GM12864 (cell line): ENCODE measurements at regions not wholly inside any gene's neighbourhood (a gene's known extent, or its start where the extent isn't known, plus 50 kb on each side); places are given as distances from the start of the nearest gene placed in this dataset.

Source experiments
- DNase-seq: peaks from one replicate; pipeline ENCODE4 v3.0.0-alpha.2; 2011; ENCODE audit warnings: low read depth
- H3K4me3 ChIP-seq: 2 replicates; pipeline ENCODE4 v1.5.1; 2011; ENCODE audit warnings: mild to moderate bottlenecking, low read depth, low read length, control low read depth
- TF ChIP-seq, protein P1 (sequence below): IDR thresholded peaks from 2 replicates; pipeline ENCODE4 v1.5.1; 2011; ENCODE audit warnings: low read depth, mild to moderate bottlenecking, moderate library complexity, low read length, control low read depth, inconsistent platforms; ENCODE audit errors: missing control alignments

- H3K4me3 ChIP-seq, result no peak overlapping the region
- TF ChIP-seq, protein P1, sequence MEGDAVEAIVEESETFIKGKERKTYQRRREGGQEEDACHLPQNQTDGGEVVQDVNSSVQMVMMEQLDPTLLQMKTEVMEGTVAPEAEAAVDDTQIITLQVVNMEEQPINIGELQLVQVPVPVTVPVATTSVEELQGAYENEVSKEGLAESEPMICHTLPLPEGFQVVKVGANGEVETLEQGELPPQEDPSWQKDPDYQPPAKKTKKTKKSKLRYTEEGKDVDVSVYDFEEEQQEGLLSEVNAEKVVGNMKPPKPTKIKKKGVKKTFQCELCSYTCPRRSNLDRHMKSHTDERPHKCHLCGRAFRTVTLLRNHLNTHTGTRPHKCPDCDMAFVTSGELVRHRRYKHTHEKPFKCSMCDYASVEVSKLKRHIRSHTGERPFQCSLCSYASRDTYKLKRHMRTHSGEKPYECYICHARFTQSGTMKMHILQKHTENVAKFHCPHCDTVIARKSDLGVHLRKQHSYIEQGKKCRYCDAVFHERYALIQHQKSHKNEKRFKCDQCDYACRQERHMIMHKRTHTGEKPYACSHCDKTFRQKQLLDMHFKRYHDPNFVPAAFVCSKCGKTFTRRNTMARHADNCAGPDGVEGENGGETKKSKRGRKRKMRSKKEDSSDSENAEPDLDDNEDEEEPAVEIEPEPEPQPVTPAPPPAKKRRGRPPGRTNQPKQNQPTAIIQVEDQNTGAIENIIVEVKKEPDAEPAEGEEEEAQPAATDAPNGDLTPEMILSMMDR, result no peak
- no peak for DNase-seq
These were observed 650.4 kb downstream of the NXPH1 start for GRCh38 chr7:9083837-9084236.

GRCh38 chr7:9091282-9091681 is 657.9 kb downstream of the NXPH1 start:
- H3K4me3 ChIP-seq, result no peak overlapping the region
- TF ChIP-seq, protein P1, result peak; percentile 11
- DNase-seq, result no peak

- no peak overlapping the region for H3K4me3 ChIP-seq
- TF ChIP-seq, protein P1, result no peak
- no peak for DNase-seq
These were observed 664.2 kb downstream of the NXPH1 start for GRCh38 chr7:9097565-9098060.

- DNase-seq, result no peak
- no peak overlapping the region for H3K4me3 ChIP-seq
- TF ChIP-seq, protein P1, result no peak
These were observed 666.9 kb downstream of the NXPH1 start for GRCh38 chr7:9100289-9100688.

- no peak overlapping the region for H3K4me3 ChIP-seq
- TF ChIP-seq, protein P1, result no peak
- DNase-seq, result no peak
These were observed 669.4 kb downstream of the NXPH1 start for GRCh38 chr7:9102846-9103245.

GRCh38 chr7:9106747-9107146 is 673.3 kb downstream of the NXPH1 start:
- no peak overlapping the region for H3K4me3 ChIP-seq
- no peak for DNase-seq
- TF ChIP-seq, protein P1, result no peak

DNA sequence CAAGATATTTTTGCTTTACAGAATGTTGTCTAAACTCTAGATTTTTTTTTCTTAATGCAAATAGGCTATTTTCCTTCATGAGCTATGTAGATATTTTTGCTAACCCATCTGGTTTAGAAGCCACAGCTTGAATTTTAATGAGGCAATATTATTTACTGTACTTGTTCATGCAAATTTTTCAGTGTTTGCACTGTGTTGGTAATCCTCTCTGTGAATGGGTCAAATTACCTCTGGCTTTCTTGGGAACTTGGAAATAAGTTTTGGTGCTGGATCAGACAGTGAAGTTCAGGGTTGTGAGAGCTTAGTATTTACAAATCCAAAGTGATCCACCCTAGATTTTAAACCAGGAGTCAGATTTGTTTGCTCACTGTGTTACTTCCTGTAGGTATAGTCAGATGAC is 686.9 kb downstream of the NXPH1 start:
- TF ChIP-seq, protein P1, result no peak

More for the DNA sequence above, 686.9 kb downstream of the NXPH1 start:
- H3K4me3 ChIP-seq, result no peak overlapping the region
- DNase-seq, result no peak
